ENCODE measurements at regions not wholly inside any gene's neighbourhood (a gene's known extent, or its start where the extent isn't known, plus 50 kb on each side); places are given as distances from the start of the nearest gene placed in this dataset.

- Mint-ChIP-seq H3K27me3 (ENCODE audit: low read depth) (no peaks in the 10 kb centered on the region), H3K9me3 (peaks cover 3% of the 10 kb centered on the region), H3K4me3 (no peak overlapping the region), H3K36me3 (ENCODE audit: low read depth) (no peaks in the 10 kb centered on the region), H3K27ac (no peak overlapping the region), H3K4me1 (no peaks in the 10 kb centered on the region)
- TF ChIP-seq CTCF (IDR thresholded peaks at IDR 0.05; ENCODE audit: unreplicated experiment in 3 of 3) = no peak
Measured at GRCh38 chr13:76733671-76734070, 152.5 kb downstream of the KCTD12 start.

- Mint-ChIP-seq H3K27me3 (ENCODE audit: low read depth) (no peaks in the 10 kb centered on the region), H3K4me3 (no peak overlapping the region), H3K9me3 (peaks cover 4% of the 10 kb centered on the region), H3K27ac (no peak overlapping the region), H3K36me3 (ENCODE audit: low read depth) (no peaks in the 10 kb centered on the region), H3K4me1 (no peaks in the 10 kb centered on the region)
- no peak for TF ChIP-seq CTCF (IDR thresholded peaks at IDR 0.05; ENCODE audit: unreplicated experiment in 3 of 3)
Measured at GRCh38 chr13:76732367-76732766, 153.8 kb downstream of the KCTD12 start.

- no peaks in the 10 kb centered on the region for H3K27me3 Mint-ChIP-seq (ENCODE audit: low read depth)
- H3K4me1 Mint-ChIP-seq = peaks cover 6% of the 10 kb centered on the region
Measured at GRCh38 chr13:76730220-76730619, 156.0 kb downstream of the KCTD12 start.

GRCh38 chr13:76729691-76730090 lies 156.5 kb downstream of the KCTD12 start:
- Mint-ChIP-seq H3K27ac (no peak overlapping the region), H3K9me3 (peaks cover 9% of the 10 kb centered on the region), H3K36me3 (ENCODE audit: low read depth) (no peaks in the 10 kb centered on the region), H3K4me1 (peaks cover 9% of the 10 kb centered on the region), H3K4me3 (no peak overlapping the region), H3K27me3 (ENCODE audit: low read depth) (no peaks in the 10 kb centered on the region)
- no peak for TF ChIP-seq CTCF (IDR thresholded peaks at IDR 0.05; ENCODE audit: unreplicated experiment in 3 of 3)

More at GRCh38 chr13:76730220-76730619, 156.0 kb downstream of the KCTD12 start:
- no peak for TF ChIP-seq CTCF (IDR thresholded peaks at IDR 0.05; ENCODE audit: unreplicated experiment in 3 of 3)
- H3K9me3 Mint-ChIP-seq = peaks cover 9% of the 10 kb centered on the region
- H3K27ac Mint-ChIP-seq = no peak overlapping the region
- H3K4me3 Mint-ChIP-seq = no peak overlapping the region
- H3K36me3 Mint-ChIP-seq (ENCODE audit: low read depth) = no peaks in the 10 kb centered on the region

GRCh38 chr13:76725896-76726295 lies 160.3 kb downstream of the KCTD12 start:
- TF ChIP-seq CTCF (IDR thresholded peaks at IDR 0.05; ENCODE audit: unreplicated experiment in 3 of 3) = no peak
- Mint-ChIP-seq H3K36me3 (ENCODE audit: low read depth) (no peaks in the 10 kb centered on the region), H3K27me3 (ENCODE audit: low read depth) (no peaks in the 10 kb centered on the region), H3K9me3 (peaks cover 9% of the 10 kb centered on the region), H3K27ac (peak overlapping the region in 1 of 3 experiments; percentile 57), H3K4me3 (no peak overlapping the region), H3K4me1 (peaks cover 9% of the 10 kb centered on the region)

- peak overlapping the region in 2 of 3 experiments; percentile 16 to 57 for H3K27ac Mint-ChIP-seq
- peaks cover 9% of the 10 kb centered on the region for H3K4me1 Mint-ChIP-seq
- H3K4me3 Mint-ChIP-seq = no peak overlapping the region
- H3K27me3 Mint-ChIP-seq (ENCODE audit: low read depth) = no peaks in the 10 kb centered on the region
- H3K9me3 Mint-ChIP-seq = peaks cover 9% of the 10 kb centered on the region
- TF ChIP-seq CTCF (IDR thresholded peaks at IDR 0.05; ENCODE audit: unreplicated experiment in 3 of 3) = no peak
- no peaks in the 10 kb centered on the region for H3K36me3 Mint-ChIP-seq (ENCODE audit: low read depth)
Measured at GRCh38 chr13:76725211-76725610, 161.0 kb downstream of the KCTD12 start.
